T1000 (cell line): ENCODE measurements at regions not wholly inside any gene's neighbourhood (a gene's known extent, or its start where the extent isn't known, plus 50 kb on each side); places are given as distances from the start of the nearest gene placed in this dataset.

Experiments
- DNase-seq: peaks from one replicate; lab custom pipeline; 2025; ENCODE audit warnings: mixed read lengths; lab: John Stamatoyannopoulos, UW

- no peak for DNase-seq
These were observed 1443.5 kb upstream of the IGFBP7 start for GRCh38 chr4:58553679-58554078.

DNA sequence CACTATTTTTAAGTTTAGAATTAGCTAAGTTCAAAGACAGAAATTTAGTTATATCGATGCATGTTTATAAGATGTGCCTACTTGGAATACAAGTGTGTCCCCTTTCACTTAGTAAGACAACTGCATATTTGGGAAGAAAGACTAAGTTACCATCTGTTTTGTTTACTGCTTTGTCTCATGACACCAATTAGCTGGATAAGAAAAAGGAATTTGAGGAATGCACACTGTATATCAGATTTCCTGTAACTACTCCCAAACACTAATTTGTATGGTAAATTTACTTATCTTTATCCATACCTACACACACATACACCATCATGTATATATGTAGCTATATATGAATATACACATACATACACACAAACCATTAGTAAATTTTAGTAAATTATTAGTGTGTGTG, 1442.8 kb upstream of the IGFBP7 start:
- DNase-seq: no peak

DNA sequence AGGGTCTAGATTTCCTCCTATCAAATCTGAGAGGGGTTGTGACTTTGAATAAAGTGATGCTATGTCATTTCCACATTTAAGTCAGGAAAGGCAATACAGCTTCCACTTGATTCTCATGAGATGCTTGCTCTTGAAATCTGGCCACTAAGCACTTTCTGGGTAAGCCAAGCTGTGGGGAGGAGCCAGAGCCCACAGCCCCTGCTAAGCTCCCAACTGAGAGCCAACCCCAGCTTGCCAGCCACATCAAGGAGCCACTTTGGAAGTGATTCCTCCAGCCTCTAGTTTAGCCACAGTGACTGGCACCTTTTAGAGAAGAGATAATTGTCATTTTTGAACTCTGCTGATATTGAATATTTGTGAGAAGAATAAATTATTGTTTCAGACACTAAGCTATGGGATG, 1441.5 kb upstream of the IGFBP7 start:
- DNase-seq: no peak

- DNase-seq: no peak
These were observed 1433.3 kb upstream of the IGFBP7 start for GRCh38 chr4:58543465-58543864.

DNA sequence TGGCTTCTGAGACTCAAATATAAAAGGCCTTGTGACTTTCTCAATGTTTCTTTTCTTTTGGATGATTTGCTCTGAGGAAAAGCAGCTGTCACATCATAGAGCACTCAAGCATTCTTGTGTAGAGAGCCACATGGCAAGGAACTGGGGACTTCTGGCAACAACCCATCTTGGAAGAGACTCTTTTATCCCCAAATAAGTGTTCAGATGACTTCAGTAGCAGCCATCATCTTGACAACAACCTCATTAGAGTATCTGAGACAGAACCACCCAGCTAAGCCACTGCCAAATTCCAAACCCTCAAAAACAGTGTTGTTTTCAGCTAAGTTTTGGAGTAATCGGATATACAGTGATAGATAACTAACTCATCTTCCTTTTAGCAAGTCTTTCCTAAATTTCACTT, 1431.7 kb upstream of the IGFBP7 start:
- no peak for DNase-seq

DNA sequence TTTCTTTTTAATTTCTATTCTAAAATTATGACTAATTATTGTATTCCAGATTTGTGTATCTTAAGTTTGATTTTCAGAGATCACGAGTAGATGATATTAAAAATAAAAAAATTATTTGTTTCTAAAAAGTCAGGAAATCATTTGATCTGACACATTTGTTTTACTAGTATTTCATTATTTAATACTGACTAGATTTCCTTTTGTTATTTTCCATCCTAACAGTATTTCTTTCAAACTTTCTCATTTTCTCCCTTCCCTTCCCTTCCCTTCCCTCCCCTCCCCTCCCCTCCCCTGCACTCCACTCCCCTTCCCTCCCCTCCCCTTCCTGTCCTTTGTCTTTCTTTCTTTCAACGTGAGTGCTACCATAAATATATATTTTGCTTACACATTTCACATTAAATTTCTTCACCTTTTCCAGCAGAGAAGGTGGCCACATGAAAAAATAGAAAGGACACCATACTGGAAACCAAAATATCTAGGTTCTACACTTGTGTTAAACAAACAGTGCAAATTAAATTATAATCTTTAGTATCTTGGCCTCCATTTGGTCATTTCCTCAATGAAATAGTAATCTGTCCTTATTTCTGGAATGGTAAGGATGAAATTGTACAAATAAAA, 1412.7 kb upstream of the IGFBP7 start:
- no peak for DNase-seq

- DNase-seq: no peak
These were observed 1405.0 kb upstream of the IGFBP7 start for GRCh38 chr4:58515226-58515625.

DNA sequence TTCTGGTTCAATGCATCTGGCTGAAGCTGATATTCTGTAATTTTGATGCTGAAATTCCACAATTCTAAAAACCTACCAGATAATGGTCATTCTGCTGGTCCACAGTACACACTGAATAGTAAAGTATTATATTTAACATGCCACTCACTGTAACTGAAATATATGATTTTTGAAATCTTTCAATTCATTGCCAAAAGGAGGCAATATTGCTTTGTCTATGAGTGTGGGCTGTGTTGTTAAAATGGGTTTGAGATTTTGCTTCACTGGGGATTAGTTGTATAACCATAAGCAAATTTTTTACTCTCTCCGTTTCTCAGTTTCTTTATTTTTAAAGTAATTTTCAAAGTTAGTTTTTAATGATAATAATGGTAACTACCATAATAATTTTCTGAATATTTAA, 1404.1 kb upstream of the IGFBP7 start:
- DNase-seq: no peak

DNA sequence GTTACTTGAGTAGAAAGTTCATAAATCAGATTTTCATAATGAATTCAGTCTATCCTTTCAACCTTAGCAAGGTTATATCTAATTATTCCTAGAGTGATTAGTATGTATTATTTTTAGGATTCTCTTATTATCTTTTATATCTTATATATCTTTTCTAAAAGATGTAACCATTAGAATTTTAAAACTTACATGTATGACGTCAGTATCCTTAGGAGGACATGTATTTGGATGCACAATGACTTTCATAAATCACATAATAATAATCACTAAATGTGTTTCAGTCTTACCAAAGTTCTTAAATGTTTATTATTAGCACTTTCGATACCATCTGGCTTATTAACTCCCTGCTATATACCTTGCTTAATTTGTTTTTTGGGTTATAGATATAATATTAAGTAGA, 1400.5 kb upstream of the IGFBP7 start:
- no peak for DNase-seq

- no peak for DNase-seq
These were observed 1396.9 kb upstream of the IGFBP7 start for GRCh38 chr4:58507079-58507478.

GRCh38 chr4:58502839-58503238, 1392.7 kb upstream of the IGFBP7 start:
- no peak for DNase-seq

- DNase-seq: no peak
These were observed 1389.0 kb upstream of the IGFBP7 start for GRCh38 chr4:58499182-58499581.

DNA sequence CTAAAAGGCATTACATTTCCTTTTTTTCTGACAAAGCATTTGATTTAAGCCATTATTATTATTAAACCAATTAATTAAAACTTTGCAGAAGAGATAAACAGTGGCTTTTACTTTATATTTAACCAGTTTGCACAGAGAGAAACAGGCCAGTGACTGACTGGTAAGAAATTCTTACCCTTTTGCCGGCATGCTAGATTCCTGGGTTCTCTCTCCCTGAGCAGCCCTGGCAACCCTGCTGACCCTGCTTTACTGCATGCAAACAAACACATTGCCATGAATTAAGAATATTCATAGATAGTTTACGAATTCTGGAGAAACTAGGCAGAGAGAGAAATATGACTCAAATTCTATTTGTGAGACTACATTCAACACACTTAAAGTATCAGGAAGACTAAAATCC, 1381.4 kb upstream of the IGFBP7 start:
- DNase-seq: no peak

GRCh38 chr4:58477950-58478349, 1367.8 kb upstream of the IGFBP7 start:
- no peak for DNase-seq

GRCh38 chr4:58477513-58477912, 1367.3 kb upstream of the IGFBP7 start:
- no peak for DNase-seq

DNA sequence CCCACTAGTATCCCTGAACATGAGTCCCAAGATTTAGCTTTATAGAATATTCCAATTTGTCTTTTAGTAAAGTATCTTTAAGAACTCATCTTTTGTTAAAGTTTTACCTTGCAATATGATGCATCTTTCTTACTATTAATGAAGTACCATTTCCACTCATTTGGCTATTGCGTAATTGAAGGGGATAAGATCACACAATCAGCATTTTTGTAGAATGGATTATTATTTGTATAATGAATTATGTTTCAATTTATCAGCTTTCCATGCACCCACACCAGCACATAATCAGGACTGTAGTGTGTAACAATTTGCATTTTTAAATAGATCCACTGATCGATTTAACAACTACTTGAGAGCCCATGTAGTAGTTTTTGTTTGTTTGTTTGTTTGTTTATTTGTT, 1364.9 kb upstream of the IGFBP7 start:
- DNase-seq: no peak

DNA sequence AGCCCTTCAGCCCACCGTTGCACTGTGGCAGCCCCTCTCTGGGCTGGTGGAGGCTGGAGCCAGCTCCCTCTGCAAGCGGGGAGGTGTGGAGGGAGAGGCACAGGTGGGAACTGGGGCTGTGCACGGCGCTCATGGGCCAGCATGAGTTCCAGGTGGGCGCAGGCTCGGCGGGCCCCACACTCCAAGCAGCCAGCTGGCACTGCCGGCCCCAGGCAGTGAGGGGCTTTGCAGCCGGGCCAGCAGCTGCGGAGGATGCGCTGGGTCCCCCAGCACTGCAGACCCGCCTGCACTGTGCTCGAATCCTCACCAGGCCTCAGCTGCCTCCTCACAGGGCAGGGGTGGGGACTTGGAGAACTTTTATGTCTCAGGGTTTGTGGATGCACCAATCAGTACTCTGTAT, 1354.8 kb upstream of the IGFBP7 start:
- no peak for DNase-seq

DNA sequence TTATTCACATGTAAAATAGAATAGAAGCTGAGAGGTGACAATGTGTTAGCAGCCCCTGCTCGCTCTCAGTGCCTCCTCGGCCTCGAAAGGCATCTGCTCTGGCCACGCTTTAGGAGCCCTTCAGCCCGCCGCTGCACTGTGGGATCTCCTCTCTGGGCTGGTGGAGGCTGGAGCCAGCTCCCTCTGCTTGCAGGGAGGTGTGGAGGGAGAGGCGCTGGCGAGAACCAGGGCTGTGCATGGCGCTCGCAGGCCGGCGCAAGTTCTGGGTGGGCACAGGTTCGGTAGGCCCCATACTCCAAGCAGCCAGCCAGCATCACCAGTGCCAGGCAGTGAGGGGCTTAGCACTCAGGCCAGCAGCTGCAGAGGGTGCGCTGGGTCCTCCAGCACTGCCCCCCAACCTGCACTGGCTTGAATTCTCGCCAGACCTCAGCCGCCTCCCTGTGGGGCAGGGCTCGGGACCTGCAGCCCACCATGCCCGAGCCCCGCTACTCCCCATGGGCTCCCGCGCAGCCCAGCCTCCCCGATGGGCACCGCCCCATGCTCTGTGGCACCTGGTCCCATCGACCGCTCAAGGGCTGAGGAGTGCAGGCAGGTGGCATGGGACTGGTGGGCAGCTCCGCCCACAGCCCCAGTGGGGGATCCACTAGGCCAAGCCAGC, 1346.7 kb upstream of the IGFBP7 start:
- no peak for DNase-seq

DNA sequence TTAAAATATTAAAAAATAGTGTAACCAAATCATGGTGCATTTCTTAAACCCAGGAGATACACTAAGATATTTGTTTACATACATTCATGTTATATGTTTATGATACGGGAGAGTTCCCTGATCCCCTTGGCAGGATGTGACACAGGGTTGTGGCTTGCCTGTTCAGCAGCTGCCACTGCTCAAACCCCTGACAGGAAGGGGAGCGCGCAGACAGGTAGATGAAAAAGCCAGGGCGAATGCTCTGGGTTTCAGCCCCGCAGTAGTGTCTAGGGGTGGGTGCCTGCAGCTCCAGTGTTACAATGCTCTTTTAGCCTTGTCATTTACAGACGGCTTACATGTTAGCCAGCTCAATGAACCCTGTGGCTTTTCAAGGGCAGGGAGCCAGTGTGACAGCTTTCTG, 1343.8 kb upstream of the IGFBP7 start:
- no peak for DNase-seq

DNA sequence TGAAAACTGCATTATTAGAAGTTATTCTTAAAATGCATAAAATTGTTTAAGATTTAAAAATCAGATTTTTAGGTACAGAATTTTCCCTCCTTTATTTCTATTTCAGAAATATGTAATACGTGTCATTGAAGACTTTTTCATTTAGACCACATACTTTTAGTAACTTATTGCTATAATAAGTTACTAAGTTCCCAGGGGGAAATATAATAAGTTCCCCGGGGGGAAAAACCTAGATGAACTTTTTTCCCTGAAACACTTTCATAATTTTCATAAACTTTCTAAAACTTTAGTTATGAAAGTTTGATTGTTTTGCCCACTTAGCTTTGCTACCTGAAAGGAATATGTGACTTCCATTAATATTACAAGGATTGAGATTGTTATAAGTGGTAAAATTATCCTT, 1341.5 kb upstream of the IGFBP7 start:
- DNase-seq: no peak

GRCh38 chr4:58435871-58436270, 1325.7 kb upstream of the IGFBP7 start:
- no peak for DNase-seq

DNA sequence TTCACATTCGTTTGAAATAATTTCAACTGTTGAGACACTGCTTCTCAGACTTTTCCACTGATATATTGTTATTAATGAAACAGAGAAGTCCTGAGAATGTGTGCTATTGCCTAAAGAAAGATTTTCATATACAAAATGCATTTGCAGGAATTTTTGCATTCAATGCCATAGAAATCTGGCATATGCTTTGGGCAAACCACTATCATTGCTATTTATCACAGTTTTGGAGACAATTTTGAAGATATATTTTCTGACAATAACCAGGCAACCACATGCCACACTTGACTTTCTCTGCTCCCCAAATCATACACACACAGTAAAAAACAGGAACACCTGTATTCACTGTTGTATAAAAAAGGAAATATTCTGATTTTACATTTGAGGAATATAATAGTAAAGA, 1303.7 kb upstream of the IGFBP7 start:
- DNase-seq: no peak

- DNase-seq: no peak
These were observed 1301.7 kb upstream of the IGFBP7 start for GRCh38 chr4:58411904-58412303.

- DNase-seq: no peak
These were observed 1296.6 kb upstream of the IGFBP7 start for GRCh38 chr4:58406762-58407161.
